Erythroblast (primary cell): ENCODE measurements at regions not wholly inside any gene's neighbourhood (a gene's known extent, or its start where the extent isn't known, plus 50 kb on each side); places are given as distances from the start of the nearest gene placed in this dataset.

Source experiments
- GATA1 ChIP-seq: IDR thresholded peaks from 2 replicates; pipeline ENCODE4 v1.6.1; 2011; ENCODE audit warnings: low read depth, mild to moderate bottlenecking, control low read depth, low read length, moderate library complexity
- POLR2A ChIP-seq: IDR thresholded peaks from 2 replicates; pipeline ENCODE4 v1.6.1; 2011; ENCODE audit warnings: mild to moderate bottlenecking, low read length

GRCh38 chr20:24361541-24361940, 107.9 kb upstream of the SYNDIG1 start:
- no peak for TF ChIP-seq POLR2A
- TF ChIP-seq GATA1, result no peak
